IMR-90 (cell line): ENCODE measurements at regions not wholly inside any gene's neighbourhood (a gene's known extent, or its start where the extent isn't known, plus 50 kb on each side); places are given as distances from the start of the nearest gene placed in this dataset.

Experiments
- BHLHE40 ChIP-seq: fragments of 150-350 bp; IDR thresholded peaks from 2 replicates; pipeline ENCODE4 v1.6.1; 2016; ENCODE audit warnings: mild to moderate bottlenecking, low read depth, low read length
- CEBPB ChIP-seq: IDR thresholded peaks from 2 replicates; pipeline ENCODE4 v1.6.1; 2012; ENCODE audit warnings: low read depth, low read length, improper control_type of control experiment
- CHD1 ChIP-seq: IDR thresholded peaks from 2 replicates; pipeline ENCODE4 v1.6.1; 2012; ENCODE audit warnings: low read depth, low read length, improper control_type of control experiment
- ELK1 ChIP-seq: fragments of 150-350 bp; IDR thresholded peaks from 2 replicates; pipeline ENCODE4 v1.6.1; 2016; ENCODE audit warnings: low read depth, mild to moderate bottlenecking, low read length, moderate library complexity, borderline replicate concordance
- FOS ChIP-seq: fragments of 150-350 bp; IDR thresholded peaks from 2 replicates; pipeline ENCODE4 v1.6.1; 2016; ENCODE audit warnings: low read depth, low read length
- MAFK ChIP-seq: IDR thresholded peaks from 2 replicates; pipeline ENCODE4 v1.6.1; 2012; ENCODE audit warnings: low read depth, low read length, improper control_type of control experiment
- MXI1 ChIP-seq: IDR thresholded peaks from 2 replicates; pipeline ENCODE4 v1.6.1; 2012; ENCODE audit warnings: low read depth, mild to moderate bottlenecking, low read length, moderate library complexity, borderline replicate concordance
- POLR2A ChIP-seq: IDR thresholded peaks from 2 replicates; pipeline ENCODE4 v1.6.1; 2012; ENCODE audit warnings: mild to moderate bottlenecking, low read depth, low read length
- RAD21 ChIP-seq: IDR thresholded peaks from 2 replicates; pipeline ENCODE4 v1.6.1; 2012; ENCODE audit warnings: low read length, improper control_type of control experiment
- RCOR1 ChIP-seq: IDR thresholded peaks from 2 replicates; pipeline ENCODE4 v1.6.1; 2012; ENCODE audit warnings: mild to moderate bottlenecking, low read length, improper control_type of control experiment; ENCODE audit not compliant: insufficient replicate concordance
- RFX5 ChIP-seq: IDR thresholded peaks from 2 replicates; pipeline ENCODE4 v1.8.0; 2012; ENCODE audit warnings: low read depth, mild to moderate bottlenecking, low read length, moderate library complexity
- USF2 ChIP-seq: fragments of 150-350 bp; IDR thresholded peaks from 2 replicates; pipeline ENCODE4 v1.6.1; 2017; ENCODE audit warnings: mild to moderate bottlenecking, antibody characterized with exemption, low read length, low read depth
- TF ChIP-seq, protein P1 (sequence below): conservative IDR thresholded peaks from 2 replicates; pipeline ENCODE4 v1.5.1; 2012; ENCODE audit warnings: mild to moderate bottlenecking, low read depth, low read length, improper control_type of control experiment

GRCh38 chr9:19595003-19595402 lies 186.2 kb downstream of the ACER2 start:
- TF ChIP-seq, protein P1, sequence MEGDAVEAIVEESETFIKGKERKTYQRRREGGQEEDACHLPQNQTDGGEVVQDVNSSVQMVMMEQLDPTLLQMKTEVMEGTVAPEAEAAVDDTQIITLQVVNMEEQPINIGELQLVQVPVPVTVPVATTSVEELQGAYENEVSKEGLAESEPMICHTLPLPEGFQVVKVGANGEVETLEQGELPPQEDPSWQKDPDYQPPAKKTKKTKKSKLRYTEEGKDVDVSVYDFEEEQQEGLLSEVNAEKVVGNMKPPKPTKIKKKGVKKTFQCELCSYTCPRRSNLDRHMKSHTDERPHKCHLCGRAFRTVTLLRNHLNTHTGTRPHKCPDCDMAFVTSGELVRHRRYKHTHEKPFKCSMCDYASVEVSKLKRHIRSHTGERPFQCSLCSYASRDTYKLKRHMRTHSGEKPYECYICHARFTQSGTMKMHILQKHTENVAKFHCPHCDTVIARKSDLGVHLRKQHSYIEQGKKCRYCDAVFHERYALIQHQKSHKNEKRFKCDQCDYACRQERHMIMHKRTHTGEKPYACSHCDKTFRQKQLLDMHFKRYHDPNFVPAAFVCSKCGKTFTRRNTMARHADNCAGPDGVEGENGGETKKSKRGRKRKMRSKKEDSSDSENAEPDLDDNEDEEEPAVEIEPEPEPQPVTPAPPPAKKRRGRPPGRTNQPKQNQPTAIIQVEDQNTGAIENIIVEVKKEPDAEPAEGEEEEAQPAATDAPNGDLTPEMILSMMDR, result no peak
- TF ChIP-seq BHLHE40, result no peak
- TF ChIP-seq CEBPB, result no peak
- no peak for TF ChIP-seq ELK1
- TF ChIP-seq POLR2A, result no peak
- TF ChIP-seq RAD21, result no peak
- no peak for TF ChIP-seq MXI1
- TF ChIP-seq FOS, result no peak
- TF ChIP-seq RFX5, result no peak
- no peak for TF ChIP-seq RCOR1
- TF ChIP-seq CHD1, result no peak
- TF ChIP-seq MAFK, result no peak
- TF ChIP-seq USF2, result no peak
